Heart left ventricle (tissue), 13 donors: ENCODE measurements at regions not wholly inside any gene's neighbourhood (a gene's known extent, or its start where the extent isn't known, plus 50 kb on each side); places are given as distances from the start of the nearest gene placed in this dataset.

Experiments
- POLR2A ChIP-seq, 2 donors: fragments of 450-650 bp; IDR thresholded peaks; one replicate each; pipeline ENCODE4 v1.6.1; 2017; ENCODE audit warnings: antibody characterized with exemption in 2 of 2, mild to moderate bottlenecking in 2 of 2, moderate library complexity in 2 of 2
- TF ChIP-seq, protein P1 (sequence below), 12 donors: fragments of 200-600 bp; sonication (generic) in 4 of 12; IDR thresholded peaks; one replicate each; pipeline versions ENCODE4 v1.5.0 to v1.8.0; 2018 to 2022; ENCODE audit warnings: antibody characterized with exemption in 12 of 12, mild to moderate bottlenecking in 5 of 12
- donor health status: ischemic (EF 13 %, LVEDD 7.1; RV severe dilation, severe dysfunction).
- donor health status: DM: no; HTN: yes; CAD: no.
- donor health status: DM: no; HTN: no; CAD: no.
- donor health status: ischemic (EF 25% LVEDD 6.9; RV normal size, moderate dysfunction).
- donor health status: ischemic (EF 25% LVEDD 5.7; RV mildly dilated, moderate dysfunction).
- donor health status: ischemic (EF 35%, LVEDD 5.7; RV mildly dilated, moderate dysfunction).
- donor health status: nonischemic (EF 11% LVEDD 7.7; RV severe dilation, severe dysfunction).
- donor health status: DM: yes; HTN: yes; CAD: no.
- donor health status: PGD.
- donor health status: ischemic (EF 29% LVEDD 5.4; RV normal size, mild dysfunction).
- donor health status: nonischemic (EF 23%, LVEDD 6.1; RV moderate dilation, normal function).

DNA sequence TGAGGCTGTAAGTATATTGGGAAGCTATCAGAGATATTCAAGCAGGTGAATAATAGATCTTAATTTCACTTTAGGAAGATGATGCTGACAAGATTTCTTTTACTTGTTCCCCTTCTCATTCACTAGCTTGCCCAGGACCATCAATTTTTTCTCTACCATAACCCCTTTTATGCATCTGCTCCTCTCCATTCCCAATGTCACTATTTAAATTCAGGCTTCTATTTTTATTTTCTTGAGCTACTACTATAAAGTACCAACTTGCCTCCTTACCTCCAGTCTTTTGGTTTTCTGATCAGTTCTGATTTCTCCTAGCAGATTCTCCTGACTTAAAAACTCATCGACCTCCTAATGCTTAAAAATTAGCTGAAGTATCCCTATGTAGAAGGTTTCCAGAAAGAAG lies 97.7 kb upstream of the SMIM30 start:
- TF ChIP-seq POLR2A (IDR thresholded peaks at IDR 0.05) = no peak
- TF ChIP-seq, protein P1, sequence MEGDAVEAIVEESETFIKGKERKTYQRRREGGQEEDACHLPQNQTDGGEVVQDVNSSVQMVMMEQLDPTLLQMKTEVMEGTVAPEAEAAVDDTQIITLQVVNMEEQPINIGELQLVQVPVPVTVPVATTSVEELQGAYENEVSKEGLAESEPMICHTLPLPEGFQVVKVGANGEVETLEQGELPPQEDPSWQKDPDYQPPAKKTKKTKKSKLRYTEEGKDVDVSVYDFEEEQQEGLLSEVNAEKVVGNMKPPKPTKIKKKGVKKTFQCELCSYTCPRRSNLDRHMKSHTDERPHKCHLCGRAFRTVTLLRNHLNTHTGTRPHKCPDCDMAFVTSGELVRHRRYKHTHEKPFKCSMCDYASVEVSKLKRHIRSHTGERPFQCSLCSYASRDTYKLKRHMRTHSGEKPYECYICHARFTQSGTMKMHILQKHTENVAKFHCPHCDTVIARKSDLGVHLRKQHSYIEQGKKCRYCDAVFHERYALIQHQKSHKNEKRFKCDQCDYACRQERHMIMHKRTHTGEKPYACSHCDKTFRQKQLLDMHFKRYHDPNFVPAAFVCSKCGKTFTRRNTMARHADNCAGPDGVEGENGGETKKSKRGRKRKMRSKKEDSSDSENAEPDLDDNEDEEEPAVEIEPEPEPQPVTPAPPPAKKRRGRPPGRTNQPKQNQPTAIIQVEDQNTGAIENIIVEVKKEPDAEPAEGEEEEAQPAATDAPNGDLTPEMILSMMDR (IDR thresholded peaks at IDR 0.05) = no peak
